ENCODE measurements at regions not wholly inside any gene's neighbourhood (a gene's known extent, or its start where the extent isn't known, plus 50 kb on each side); places are given as distances from the start of the nearest gene placed in this dataset.

GRCh38 chr7:148472406-148472805, 118.2 kb upstream of the C7orf33 start:
- DNase-seq (ENCODE audit: extremely low read depth, low read depth): no peak
- TF ChIP-seq CTCF (IDR thresholded peaks at IDR 0.05; ENCODE audit: low read depth, low read length, missing control alignments): no peak
- no peak overlapping the region for H3K4me3 ChIP-seq (replicated peaks; ENCODE audit: low read depth, low read length)

GRCh38 chr7:148473703-148474480, 116.7 kb upstream of the C7orf33 start:
- DNase-seq (ENCODE audit: extremely low read depth, low read depth): no peak
- no peak overlapping the region for H3K4me3 ChIP-seq (replicated peaks; ENCODE audit: low read depth, low read length)
- no peak for TF ChIP-seq CTCF (IDR thresholded peaks at IDR 0.05; ENCODE audit: low read depth, low read length, missing control alignments)

- no peak overlapping the region for H3K4me3 ChIP-seq (replicated peaks; ENCODE audit: low read depth, low read length)
- no peak for TF ChIP-seq CTCF (IDR thresholded peaks at IDR 0.05; ENCODE audit: low read depth, low read length, missing control alignments)
- no peak for DNase-seq (ENCODE audit: extremely low read depth, low read depth)
Observed at GRCh38 chr7:148474481-148475025, 116.0 kb upstream of the C7orf33 start.

- DNase-seq (ENCODE audit: extremely low read depth, low read depth): no peak
- TF ChIP-seq CTCF (IDR thresholded peaks at IDR 0.05; ENCODE audit: low read depth, low read length, missing control alignments): no peak
- H3K4me3 ChIP-seq (replicated peaks; ENCODE audit: low read depth, low read length): no peak overlapping the region
Observed at GRCh38 chr7:148478551-148478950, 112.0 kb upstream of the C7orf33 start.

- TF ChIP-seq CTCF (IDR thresholded peaks at IDR 0.05; ENCODE audit: low read depth, low read length, missing control alignments): no peak
- no peak overlapping the region for H3K4me3 ChIP-seq (replicated peaks; ENCODE audit: low read depth, low read length)
- DNase-seq (ENCODE audit: extremely low read depth, low read depth): no peak
Observed at GRCh38 chr7:148480479-148481146, 110.0 kb upstream of the C7orf33 start.

GRCh38 chr7:148481147-148481526, 109.4 kb upstream of the C7orf33 start:
- DNase-seq (ENCODE audit: extremely low read depth, low read depth): no peak
- no peak for TF ChIP-seq CTCF (IDR thresholded peaks at IDR 0.05; ENCODE audit: low read depth, low read length, missing control alignments)
- no peak overlapping the region for H3K4me3 ChIP-seq (replicated peaks; ENCODE audit: low read depth, low read length)
